HT1080 (cell line): ENCODE measurements at regions not wholly inside any gene's neighbourhood (a gene's known extent, or its start where the extent isn't known, plus 50 kb on each side); places are given as distances from the start of the nearest gene placed in this dataset.

Experiments
- DNase-seq: peaks from one replicate; pipeline ENCODE4 v3.0.0-alpha.2; 2015; ENCODE audit warnings: low read depth

DNA sequence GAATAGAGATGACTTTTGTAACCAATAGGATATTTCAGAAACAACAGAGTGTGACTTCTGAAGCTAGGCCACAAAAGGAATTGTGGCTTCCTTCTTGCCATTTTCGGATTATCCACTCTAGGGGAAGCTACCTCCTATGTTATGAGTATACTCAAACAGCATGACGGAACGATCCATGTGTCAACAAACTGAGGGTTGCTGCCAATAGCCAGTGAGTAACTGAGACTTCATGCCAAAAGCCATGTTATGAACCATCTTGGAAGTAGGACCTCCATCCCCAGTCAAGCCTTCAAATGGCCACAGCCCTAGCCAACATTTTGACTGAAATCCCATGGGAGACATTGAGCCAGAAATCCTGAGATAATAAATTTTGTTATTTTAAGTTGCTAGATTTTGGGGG is 69.0 kb upstream of the IL6 start:
- DNase-seq: no peak

DNA sequence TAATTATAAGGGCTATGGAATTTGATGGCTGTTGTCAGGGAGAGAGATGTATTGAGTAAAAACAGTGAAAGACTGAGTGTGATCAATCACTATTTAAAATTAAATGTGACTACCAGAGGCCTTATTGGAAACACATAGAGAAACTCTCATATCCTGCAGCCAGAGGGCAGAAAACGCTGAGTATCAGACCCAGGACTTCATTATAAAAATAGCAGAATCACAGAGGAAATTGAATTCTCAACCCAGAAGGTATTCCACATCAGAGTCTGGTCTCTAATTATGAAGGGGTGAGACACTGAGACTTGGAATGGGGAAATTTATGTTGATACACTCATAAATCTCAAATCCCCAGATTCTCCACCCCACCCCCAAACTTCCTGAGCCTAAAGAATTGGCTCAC is 69.5 kb upstream of the IL6 start:
- DNase-seq: no peak

DNA sequence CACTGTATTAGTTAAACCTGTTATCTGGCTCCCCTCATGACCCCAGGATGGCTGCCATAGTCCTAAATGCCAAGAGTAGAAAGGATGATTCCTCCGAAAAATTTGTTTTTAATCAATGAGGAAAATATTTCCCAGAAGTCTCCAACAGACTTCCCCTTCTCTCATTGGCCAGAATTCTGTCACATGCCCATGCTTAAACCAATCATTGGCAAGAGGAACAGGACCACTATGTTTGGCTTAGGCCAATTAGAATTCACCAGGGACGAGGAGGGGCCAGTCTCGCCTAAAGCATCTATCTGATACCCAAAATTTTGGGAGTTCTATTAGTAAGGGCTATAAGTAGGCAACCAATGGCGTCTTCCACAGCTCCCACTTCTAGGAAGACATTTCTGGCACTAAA is 71.2 kb upstream of the IL6 start:
- DNase-seq: no peak

DNA sequence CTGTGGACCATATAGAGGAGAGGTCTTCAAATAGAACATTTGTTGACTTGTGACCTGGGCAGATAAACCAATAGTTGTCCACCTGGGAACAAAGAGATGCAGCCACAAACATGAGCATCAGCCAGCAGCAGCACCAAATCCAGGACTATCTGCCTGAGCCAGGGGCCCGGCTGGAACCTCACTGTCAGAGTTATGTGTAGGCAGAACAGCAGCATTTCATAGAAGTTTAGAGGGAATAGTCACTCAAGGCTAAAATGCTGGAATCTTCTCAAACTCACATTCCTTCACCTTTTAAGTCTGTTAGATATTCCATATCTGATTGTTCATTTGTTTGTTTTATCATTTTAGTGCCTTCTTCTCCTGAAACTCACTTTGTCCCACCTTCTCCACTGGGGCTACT is 72.2 kb upstream of the IL6 start:
- DNase-seq: no peak

DNA sequence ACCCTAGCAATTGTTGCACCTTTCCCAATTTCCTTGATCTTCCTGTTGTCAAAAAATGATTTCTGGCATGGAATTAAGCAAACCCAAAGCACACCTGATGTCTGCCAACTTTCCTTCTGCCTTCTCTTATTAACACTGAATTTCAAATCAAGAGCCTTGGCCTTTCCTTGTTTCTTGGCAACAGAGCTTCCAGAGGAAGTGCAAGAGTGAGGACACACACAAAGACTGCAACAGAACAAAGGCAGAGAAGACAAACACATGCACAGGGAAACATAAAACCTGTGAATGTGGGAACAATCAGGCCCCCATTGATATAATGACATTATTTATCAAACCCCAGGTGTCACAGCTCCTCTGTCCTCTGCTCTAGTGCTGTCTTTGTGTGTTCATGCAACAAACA is 73.0 kb upstream of the IL6 start:
- DNase-seq: no peak

DNA sequence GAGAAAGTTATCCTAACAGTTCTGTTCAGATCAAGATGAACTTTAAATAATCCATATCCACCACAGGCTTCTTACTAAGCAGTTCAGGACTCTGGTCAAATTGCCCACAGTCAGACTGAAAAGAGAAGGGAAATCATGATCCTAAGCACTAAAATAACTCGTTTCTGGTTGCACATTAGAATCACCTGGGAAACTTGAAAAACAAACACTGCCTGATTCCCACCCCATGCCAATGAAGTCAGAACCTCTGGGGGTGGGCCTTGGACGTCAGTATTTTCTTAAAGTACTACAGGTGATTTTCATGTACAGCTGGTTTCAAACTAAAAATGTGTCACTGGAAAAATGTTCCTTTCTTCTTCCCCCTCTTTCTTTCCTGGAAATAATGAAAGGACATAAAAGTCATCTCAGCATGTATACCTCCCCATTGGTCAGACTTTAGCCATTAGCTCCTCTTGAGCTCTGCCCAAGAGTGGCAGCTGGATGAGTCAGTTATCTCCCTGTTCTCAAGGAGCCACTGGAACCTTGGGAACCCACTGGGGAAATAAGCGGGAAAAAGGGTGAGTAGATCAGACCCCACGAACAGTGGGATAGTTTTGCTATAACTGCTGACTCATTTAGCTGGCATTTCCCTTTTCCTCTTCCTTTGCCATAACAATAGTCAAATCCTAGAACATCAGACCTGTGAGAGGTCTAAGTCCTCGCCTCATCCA is 75.3 kb upstream of the IL6 start:
- DNase-seq: peak; percentile 99

DNA sequence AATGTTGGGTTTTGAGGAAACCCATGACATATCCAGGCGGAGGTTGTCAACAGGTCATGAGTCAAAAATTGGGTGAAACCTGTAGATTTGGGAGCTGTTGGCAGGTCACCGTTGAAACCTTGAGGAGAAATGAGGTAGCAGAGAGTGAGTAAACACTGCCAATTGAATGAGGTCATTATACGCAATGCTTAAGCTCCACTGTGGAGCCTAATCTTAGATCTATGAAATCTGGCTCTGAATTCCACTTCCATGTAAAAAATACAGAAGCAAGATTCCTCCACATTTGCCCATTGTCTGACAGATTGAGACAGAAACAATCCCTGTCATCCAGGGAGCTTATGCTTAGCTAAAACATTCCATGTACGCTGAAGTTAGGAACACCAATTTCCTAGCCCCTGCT is 76.0 kb upstream of the IL6 start:
- no peak for DNase-seq

DNA sequence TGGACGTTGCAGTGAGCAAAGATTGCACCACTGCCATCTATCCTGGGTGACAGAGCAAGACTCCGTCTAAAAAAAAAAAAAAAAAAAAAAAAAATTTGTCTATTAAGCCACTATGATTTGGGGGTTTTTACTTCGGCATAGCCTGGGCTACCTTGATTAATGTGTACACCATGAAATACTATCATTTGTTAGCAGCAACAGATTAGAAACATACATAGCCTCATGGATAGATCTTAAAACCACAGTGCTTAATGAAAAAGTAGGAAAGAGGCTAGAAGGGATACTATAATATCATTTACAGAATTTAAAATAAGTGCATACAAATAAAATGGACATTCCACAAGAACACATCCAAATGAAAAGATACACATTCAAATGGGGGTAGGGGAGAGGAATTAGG is 77.3 kb upstream of the IL6 start:
- no peak for DNase-seq

DNA sequence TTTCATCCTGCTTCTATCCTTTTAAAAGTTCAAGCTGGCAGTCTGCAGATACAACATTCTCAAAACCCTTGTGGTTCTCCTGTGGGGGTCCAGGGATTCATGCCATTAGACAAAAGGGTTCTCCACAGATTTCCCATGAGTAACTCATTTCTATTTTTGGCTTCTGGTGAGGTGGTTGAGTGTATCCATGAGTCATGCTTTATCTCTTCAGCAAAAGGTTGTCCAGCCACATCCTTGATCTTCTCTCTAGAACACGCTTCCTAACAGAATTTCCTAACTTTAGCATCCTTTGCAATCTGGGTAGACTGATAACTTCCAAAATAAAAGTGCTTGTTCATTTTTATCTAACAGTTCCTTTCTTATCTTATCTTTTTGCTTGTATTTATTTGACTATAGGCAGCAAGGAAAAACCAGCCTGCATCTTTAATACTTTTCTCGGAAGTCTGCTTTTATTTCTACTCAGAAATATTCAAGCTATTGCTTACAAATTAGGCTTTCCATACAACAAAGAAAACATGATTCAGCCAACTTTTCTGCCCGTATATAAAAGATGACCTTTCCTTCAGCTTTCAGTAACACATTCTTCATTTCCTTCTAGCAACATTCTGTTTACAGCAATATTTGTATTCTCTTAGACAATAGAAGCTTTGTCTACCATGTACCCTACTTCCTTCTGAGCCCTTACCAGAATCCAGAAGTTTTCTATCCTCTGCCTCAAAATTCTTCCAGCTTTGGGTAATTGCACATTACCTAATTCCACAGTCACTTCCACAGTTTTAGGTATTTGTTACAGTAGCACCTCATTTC is 79.3 kb upstream of the IL6 start:
- DNase-seq: peak; percentile 98

DNA sequence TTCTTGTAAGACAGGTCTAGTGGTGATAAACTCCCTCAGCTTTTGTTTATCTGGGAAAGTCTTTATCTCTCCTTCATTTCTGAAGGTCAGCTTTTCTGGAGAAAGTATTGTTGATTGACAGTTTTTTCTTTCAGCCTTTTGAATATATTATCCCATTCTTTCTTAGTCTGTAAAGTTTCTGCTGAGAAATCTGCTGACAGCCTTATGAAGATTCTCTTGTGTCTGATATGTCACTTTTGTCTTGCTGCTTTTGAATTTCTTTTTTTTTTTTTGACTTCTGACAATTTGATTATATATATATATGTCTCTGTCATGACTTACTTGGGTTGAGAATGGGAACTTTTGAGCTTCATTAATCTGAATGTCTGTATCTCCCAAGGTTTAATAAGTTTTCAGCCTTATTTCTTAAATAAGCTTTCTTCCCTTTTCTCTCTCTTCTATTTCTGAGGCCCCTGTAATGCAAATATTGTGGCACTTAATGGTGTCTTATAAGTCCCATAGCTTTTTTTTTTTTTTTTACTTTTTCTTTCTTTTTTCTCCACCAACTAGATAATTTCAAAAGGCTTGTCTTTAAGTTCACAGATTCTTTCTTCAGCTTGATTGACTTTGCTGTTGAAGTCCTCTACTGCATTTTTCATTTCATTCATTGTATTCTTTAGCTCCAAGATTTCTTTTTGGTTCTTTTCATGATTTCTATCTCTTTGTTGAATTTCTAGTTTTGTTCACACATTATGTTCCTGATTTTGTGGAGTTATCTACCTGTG is 81.4 kb upstream of the IL6 start:
- DNase-seq: no peak

DNA sequence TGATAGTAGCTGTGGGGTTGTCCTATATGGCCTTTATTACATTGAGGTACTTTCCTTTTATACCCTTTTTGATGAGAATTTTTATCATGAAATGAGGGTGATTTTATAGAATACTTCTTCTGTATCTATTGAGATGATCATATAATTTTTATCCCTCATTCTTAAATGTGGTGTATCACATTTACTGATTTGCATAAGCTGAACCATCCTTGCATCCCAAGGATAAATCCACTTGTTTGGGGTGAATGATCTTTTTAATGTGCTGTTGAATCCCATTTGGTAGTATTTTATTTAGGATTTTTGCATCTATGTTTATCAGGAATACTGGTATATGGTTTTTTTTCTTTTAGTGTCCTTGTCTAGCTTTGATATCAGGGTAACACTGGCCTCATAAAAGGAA is 84.5 kb upstream of the IL6 start:
- DNase-seq: no peak

DNA sequence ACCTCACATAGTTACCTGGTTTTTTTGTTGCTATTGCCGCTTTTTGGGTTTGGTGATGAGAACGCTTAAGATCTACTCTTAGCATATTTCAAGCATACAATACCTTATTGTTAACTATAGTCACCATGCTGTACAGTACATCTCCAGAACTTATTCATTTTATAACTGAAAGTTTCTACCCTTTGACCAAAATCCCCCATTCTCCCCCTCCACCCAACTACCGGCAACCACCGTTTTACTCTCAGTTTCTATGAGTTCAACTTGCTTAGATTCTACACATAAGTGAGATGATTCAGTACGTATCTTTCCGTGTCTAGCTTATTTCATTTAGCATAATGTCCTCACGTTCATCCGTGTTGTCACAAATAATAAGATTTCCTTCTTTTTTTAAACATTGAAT is 86.7 kb upstream of the IL6 start:
- no peak for DNase-seq

DNA sequence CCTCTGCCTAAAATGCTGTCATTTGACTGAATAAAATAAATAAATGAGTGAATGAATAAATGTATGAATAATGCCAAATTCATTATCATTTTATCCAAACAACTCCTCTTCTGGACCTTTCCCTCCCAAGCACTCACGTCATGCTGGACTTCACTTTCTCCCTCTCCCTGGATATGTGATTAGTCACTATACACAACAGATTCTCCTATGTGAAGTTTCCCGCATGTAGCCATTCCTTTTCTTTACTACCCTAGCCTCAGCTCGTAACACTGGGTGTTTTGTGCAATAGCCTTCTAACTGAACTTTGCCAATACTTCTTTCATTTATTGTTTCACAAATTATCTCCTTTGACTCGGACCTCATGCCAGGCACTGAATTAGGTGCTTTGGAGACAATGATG is 87.6 kb upstream of the IL6 start:
- no peak for DNase-seq

DNA sequence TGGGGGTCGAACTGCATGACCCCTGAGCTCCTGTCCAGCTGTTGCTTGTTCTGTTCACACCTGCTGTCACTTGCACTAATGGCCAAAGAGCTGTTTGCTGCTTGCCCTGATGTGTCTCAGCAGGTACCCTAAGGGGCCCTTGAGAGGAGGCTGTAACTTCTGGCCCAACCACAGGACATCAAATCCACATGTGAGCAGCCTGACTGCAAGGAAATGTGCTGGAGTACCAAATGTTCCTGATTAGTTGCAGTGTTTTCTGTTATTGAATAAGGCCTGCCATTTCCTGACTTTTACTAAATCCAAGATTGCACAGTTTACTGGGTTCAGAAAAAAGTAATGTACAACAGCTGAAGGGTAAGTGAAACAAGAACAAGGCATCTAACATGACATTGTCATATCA is 91.7 kb upstream of the IL6 start:
- DNase-seq: no peak

DNA sequence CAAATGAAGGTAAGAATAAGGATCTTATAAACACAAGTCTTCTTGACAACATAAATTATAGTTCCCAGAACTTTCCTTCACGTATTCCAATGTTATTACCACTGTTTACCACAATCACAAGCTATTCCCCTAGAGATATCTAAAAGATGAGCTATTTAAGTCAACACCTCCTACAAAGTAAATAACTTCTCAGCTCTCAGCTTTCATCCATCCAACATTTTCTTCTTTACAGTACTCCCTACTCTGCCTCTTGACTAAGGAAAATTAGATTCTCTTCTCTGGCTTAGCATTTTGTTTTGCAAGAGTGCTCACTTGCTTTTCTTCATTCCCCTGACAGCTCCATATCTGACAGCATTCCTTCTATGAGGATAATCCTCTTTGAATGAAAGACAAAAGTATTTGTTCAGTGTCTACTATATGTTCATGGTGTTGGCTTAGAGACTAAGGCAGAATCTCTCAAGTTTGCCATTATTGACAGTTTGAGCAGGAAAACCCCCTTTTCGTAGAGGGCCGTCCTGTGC is 93.0 kb upstream of the IL6 start:
- no peak for DNase-seq

DNA sequence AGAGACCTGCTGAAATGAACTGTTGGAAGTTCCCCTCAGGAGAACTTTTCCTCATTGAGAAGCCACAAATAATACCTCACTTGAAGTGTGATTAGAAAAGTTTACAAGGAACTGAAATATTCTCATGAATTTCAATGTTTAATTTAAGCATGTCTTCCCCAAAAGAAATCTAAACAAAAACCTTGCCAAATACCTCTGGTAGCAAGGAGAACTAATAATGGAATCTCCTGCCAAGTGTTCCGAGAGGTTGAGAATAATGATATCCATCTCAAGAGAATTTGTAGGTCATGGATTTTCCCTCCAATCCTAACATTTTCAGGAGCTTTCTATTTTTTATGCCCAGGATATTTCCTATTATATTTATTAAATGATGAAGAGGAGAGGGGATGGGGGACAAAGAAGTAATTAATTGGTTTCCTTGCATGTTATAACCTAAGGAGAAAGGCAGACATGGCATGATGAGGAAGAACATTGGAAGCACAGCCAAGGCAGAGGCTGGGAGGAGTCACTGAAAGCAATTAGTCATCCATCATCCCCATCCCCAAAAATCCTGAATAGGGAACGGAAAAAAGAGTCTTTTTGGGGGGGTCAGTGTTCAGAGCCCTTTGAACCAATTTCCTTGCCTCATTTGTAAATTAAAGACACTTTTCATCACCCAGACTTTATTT is 93.6 kb upstream of the IL6 start:
- DNase-seq: no peak

DNA sequence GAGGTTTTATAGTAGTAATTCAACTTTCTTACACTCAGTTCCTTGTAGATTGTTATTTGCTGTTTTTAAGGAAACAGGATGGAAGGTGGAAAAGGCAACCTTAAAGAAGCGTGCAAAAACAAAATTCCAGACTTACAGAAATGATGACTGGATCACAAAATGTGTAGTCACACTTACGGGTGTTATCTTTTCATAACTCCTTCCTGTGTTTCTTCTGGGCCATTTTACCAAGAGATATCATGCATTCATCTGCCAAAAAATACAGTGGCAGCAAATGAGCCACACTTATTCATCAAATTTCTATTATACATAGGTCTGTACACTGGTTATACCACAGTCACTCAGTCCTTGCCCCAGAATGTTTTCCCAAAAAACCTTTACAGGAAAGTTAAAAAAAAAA is 94.3 kb upstream of the IL6 start:
- no peak for DNase-seq

DNA sequence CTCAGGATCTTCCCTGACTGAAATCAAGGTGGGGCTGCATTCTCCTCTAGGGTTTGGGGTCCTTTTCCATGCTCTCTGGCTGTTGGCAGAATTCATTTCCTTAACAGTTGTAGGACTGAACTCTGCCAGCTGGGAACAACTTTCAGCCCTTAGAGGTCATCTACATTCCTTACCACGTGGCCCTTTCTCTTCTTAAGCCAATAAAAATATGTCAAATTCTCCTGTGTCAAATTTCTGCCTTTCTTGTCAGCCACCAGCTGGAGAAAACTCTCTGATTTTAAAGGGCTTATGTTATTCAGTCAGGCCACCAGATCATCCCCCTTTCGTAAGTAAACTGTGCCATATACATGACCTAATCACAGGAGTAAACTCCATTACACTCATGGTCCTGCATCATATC is 95.3 kb upstream of the IL6 start:
- DNase-seq: no peak

DNA sequence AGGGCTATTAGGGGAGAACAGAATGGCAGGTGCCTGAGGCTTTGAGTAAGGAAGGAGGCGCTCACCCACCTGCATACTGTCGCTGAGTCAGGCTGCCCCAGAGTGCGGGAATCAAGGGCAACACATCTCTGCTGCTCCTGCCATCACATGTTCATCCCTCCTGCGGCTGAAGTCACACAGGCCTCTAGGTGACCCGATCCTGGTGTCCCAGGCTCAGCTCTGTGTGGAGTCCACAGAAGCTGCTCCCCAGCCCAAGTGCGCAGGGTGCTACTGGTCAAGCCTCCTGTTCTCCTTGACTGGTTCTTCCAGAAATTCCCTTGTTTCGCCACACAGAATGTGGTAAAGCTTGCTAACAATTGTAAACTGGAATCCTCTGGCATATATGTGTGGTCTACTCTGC is 96.9 kb upstream of the IL6 start:
- no peak for DNase-seq

DNA sequence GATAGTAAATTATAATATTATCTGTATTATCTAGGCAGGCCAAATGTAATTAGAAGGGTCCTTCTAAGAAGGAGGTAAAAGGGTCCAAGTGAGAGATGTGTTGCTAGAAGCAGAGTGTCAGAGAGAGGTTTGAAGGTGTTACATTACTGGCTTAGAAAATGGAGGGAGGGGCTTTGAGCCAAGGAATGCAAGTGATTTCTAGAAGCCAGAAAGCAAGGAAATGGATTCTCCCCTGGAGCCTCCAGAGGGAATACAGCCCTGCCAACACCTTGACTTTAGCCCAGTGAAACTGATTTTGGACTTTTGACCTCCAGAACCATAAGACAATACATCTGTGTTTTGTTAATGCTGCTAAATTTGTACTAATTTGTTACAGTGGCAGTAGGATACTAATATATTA is 97.9 kb upstream of the IL6 start:
- DNase-seq: no peak

DNA sequence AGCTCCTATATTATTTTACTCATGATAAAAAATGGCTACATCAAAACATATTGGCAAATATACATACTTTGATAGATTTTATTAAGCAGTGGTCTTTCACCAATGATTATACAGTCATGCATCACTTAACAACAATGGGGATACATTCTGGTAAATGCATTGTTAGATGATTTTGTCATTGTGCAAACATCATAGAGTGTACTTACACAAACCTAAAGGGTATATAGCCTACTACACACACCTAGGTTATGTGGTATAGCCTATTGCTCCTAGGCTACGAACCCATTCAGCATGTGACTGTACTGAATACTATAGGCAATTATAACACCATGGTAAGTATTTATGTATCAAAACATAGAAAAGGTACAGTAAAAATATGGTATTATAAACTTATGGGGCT is 98.9 kb upstream of the IL6 start:
- no peak for DNase-seq

DNA sequence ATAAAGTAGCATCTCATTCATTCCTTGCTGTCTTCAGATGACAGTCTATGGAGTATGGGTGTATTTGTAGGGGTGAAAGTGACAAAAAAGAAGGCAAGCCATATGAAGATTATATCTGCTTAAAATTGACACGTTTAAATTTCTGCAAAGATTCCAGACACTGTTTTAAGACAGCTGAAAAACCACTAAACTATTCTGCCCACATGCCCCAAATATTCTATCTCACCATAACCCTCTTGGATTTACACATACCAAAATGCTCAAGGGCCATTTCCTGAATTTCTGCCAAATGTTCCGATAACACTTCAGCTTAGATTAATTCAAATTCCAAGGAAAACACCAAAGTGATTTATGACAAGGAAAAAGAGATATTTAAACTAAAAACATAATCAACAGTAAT is 99.9 kb upstream of the IL6 start:
- DNase-seq: no peak
